K562 (cell line): ENCODE measurements at regions not wholly inside any gene's neighbourhood (a gene's known extent, or its start where the extent isn't known, plus 50 kb on each side); places are given as distances from the start of the nearest gene placed in this dataset.

Experiments used
- ATAC-seq: fragments of 200-7000 bp; cut with Tn5 transposase; 3 replicates; pipeline ENCODE4 v1.9.1; 2020; ENCODE audit warnings: moderate library complexity
- BruUV-seq: library from RNA; stranded (reverse); fragments of 400-500 nt; replicated peaks from 2 replicates; lab custom pipeline; 2021; lab: Mats Ljungman, UMichigan
- CTCF ChIA-PET: fragments of 300-600 bp; formaldehyde crosslinking; extraction: SDS; loops from one replicate; lab custom pipeline; 2021; ENCODE audit warnings: low intra/inter-chr PET ratio; lab: Yijun Ruan, JAX
- POLR2A ChIA-PET: fragments of 300-600, 350-650 bp; sonication (Branson Sonifier 250); formaldehyde crosslinking; extraction: SDS; loops from one replicate; lab custom pipeline; 2021; ENCODE audit warnings: antibody characterized with exemption, inconsistent platforms; lab: Yijun Ruan, JAX
- DNase-seq, 4 experiments: peaks; one replicate each; pipeline versions ENCODE4 v3.0.0 to v3.0.0-alpha.2; 2011 to 2018; ENCODE audit warnings: low spot score in 3 of 4, mixed read lengths in 3 of 4; ENCODE audit errors: extremely low read depth in 1 of 4
- FAIRE-seq: peaks from 2 replicates; lab custom pipeline; 2011; peaks lifted over from hg19 to GRCh38; lab: Jason Lieb, UNC
- H2AFZ ChIP-seq: 2 replicates; pipeline ENCODE4 v1.6.0; 2011; ENCODE audit warnings: low read depth, low read length, control low read depth, inconsistent platforms
- H3K27ac ChIP-seq: fragments of 200-600 bp; 3 replicates; pipeline ENCODE4 v1.8.0; 2011; ENCODE audit warnings: low read depth, mild to moderate bottlenecking, control low read depth, inconsistent platforms, low read length, moderate library complexity, mixed read lengths; ENCODE audit errors: extremely low read depth
- H3K27me3 ChIP-seq, 2 experiments: fragments of 300-600 bp in 1 of 2; 2 replicates in 1 of 2; 3 replicates in 1 of 2; pipeline versions ENCODE4 v1.6.0 to v1.8.0; 2011; ENCODE audit warnings: inconsistent platforms in 2 of 2, low read length in 2 of 2, mild to moderate bottlenecking in 1 of 2, mixed read lengths in 1 of 2, moderate library complexity in 1 of 2; ENCODE audit not compliant: control insufficient read depth in 2 of 2, insufficient read depth in 2 of 2
- H3K36me3 ChIP-seq: fragments of 300-600 bp; 3 replicates; pipeline ENCODE4 v1.8.0; 2011; ENCODE audit warnings: mild to moderate bottlenecking, low read length, inconsistent platforms; ENCODE audit not compliant: control insufficient read depth, insufficient read depth
- H3K4me1 ChIP-seq, 2 experiments: fragments of 200-600 bp in 1 of 2; replicated peaks in 1 of 2; 2 replicates in 1 of 2; 3 replicates in 1 of 2; pipeline versions ENCODE4 v1.5.1 to v1.8.0; 2011; ENCODE audit warnings: inconsistent platforms in 2 of 2, low read length in 2 of 2, mild to moderate bottlenecking in 1 of 2, mixed read lengths in 1 of 2, moderate library complexity in 1 of 2; ENCODE audit not compliant: control insufficient read depth in 2 of 2, insufficient read depth in 2 of 2
- H3K4me2 ChIP-seq: 2 replicates; pipeline ENCODE4 v1.6.1; 2011; ENCODE audit warnings: low read length, control low read depth, inconsistent platforms, mixed read lengths; ENCODE audit not compliant: insufficient read depth
- H3K4me3 ChIP-seq: fragments of 200-600 bp; sonication (generic), shearing (Covaris generic); 2 replicates; pipeline ENCODE4 v1.5.1; 2016; ENCODE audit warnings: control low read depth, inconsistent platforms
- H3K79me2 ChIP-seq: fragments of 200-600 bp; 3 replicates; pipeline ENCODE4 v1.8.0; 2011; ENCODE audit warnings: low read length, inconsistent platforms; ENCODE audit not compliant: control insufficient read depth, insufficient read depth
- H3K9ac ChIP-seq, 2 experiments: 2 replicates each; pipeline versions ENCODE4 v1.6.0 to v1.6.1; 2011; ENCODE audit warnings: low read depth in 2 of 2, low read length in 2 of 2, control low read depth in 1 of 2, inconsistent platforms in 1 of 2, mild to moderate bottlenecking in 1 of 2, mixed read lengths in 1 of 2; ENCODE audit not compliant: insufficient read depth in 1 of 2
- H3K9me1 ChIP-seq: one replicate; pipeline ENCODE4 v1.6.0; 2011; ENCODE audit warnings: inconsistent platforms, mild to moderate bottlenecking, low read length, moderate library complexity; ENCODE audit not compliant: control insufficient read depth, insufficient read depth
- H3K9me3 ChIP-seq: replicated peaks from 2 replicates; pipeline ENCODE4 v1.5.1; 2011; ENCODE audit warnings: low read depth, low read length, inconsistent platforms; ENCODE audit not compliant: control insufficient read depth, insufficient read depth
- H4K20me1 ChIP-seq: replicated peaks from 2 replicates; pipeline ENCODE4 v1.6.1; 2011; ENCODE audit warnings: low read length, inconsistent platforms, mixed read lengths; ENCODE audit not compliant: control insufficient read depth, insufficient read depth
- ELF2 ChIP-seq: fragments of 250-450 bp; sonication (Bioruptor Pico); IDR thresholded peaks from 2 replicates; pipeline ENCODE4 v1.5.0; 2021; ENCODE audit warnings: mild to moderate bottlenecking
- HEY1 ChIP-seq: fragments of 250-450 bp; sonication (Bioruptor Pico); IDR thresholded peaks from 2 replicates; pipeline ENCODE4 v1.5.0; 2020; ENCODE audit warnings: mild to moderate bottlenecking, moderate library complexity, borderline replicate concordance
- ILK ChIP-seq: fragments of 450-650 bp; IDR thresholded peaks from 2 replicates; pipeline ENCODE4 v1.6.1; 2016; ENCODE audit warnings: missing genetic modification characterization, low read depth, mild to moderate bottlenecking, missing compliant biosample characterization, moderate library complexity, borderline replicate concordance
- JUNB ChIP-seq: fragments of 450-650 bp; formaldehyde crosslinking; conservative IDR thresholded peaks from 2 replicates; pipeline ENCODE4 v1.4.0; 2020; ENCODE audit warnings: mild to moderate bottlenecking
- MEIS2 ChIP-seq: fragments of 450-650 bp; IDR thresholded peaks from 2 replicates; pipeline ENCODE4 v1.6.1; 2014; ENCODE audit warnings: mild to moderate bottlenecking; ENCODE audit not compliant: partially characterized antibody
- NCOA2 ChIP-seq, 2 experiments: fragments of 450-650 bp; IDR thresholded peaks; 2 replicates each; pipeline ENCODE4 v1.6.1; 2018; ENCODE audit warnings: mild to moderate bottlenecking in 2 of 2, moderate library complexity in 1 of 2; ENCODE audit not compliant: partially characterized antibody in 2 of 2
- NFIC ChIP-seq: fragments of 450-650 bp; IDR thresholded peaks from 2 replicates; pipeline ENCODE4 v1.6.1; 2017; ENCODE audit warnings: mild to moderate bottlenecking, inconsistent platforms
- RBM39 ChIP-seq: fragments of 200-400 bp; formaldehyde crosslinking; optimal IDR thresholded peaks from 2 replicates; pipeline ENCODE3; 2018; ENCODE audit warnings: low read depth, low read length
- SAFB ChIP-seq: fragments of 200-400 bp; formaldehyde crosslinking; IDR thresholded peaks from 2 replicates; pipeline ENCODE4 v1.6.1; 2017; ENCODE audit warnings: low read depth, low read length, borderline replicate concordance
- U2AF2 ChIP-seq: fragments of 200-400 bp; formaldehyde crosslinking; optimal IDR thresholded peaks from 2 replicates; pipeline ENCODE3; 2017; ENCODE audit warnings: low read depth, mild to moderate bottlenecking, low read length
- XRCC4 ChIP-seq: IDR thresholded peaks from one replicate; pipeline ENCODE4 v1.6.1; 2011; ENCODE audit not compliant: insufficient read depth, insufficient read length; ENCODE audit errors: extremely low read depth
- ZBTB8A ChIP-seq: fragments of 450-650 bp; IDR thresholded peaks from 2 replicates; pipeline ENCODE4 v1.6.1; 2018; ENCODE audit warnings: mild to moderate bottlenecking, moderate library complexity; ENCODE audit not compliant: partially characterized antibody
- ZNF146 ChIP-seq: IDR thresholded peaks from one replicate; pipeline ENCODE4 v1.6.1; 2018; ENCODE audit warnings: missing compliant biosample characterization; ENCODE audit not compliant: unreplicated experiment
- ZNF175 ChIP-seq: fragments of 200-800 bp; sonication (Bioruptor generic); IDR thresholded peaks from 2 replicates; pipeline ENCODE4 v1.6.1; 2016; ENCODE audit warnings: low read depth, mild to moderate bottlenecking, missing genetic modification characterization, missing compliant biosample characterization
- ZNF184 ChIP-seq: sonication (generic); formaldehyde crosslinking; IDR thresholded peaks from 2 replicates; pipeline ENCODE4 v1.5.0; 2020; ENCODE audit warnings: missing genetic modification reagents
- ZNF75A ChIP-seq: fragments of 450-650 bp; formaldehyde crosslinking; IDR thresholded peaks from 2 replicates; pipeline ENCODE4 v1.4.0; 2020; ENCODE audit warnings: mild to moderate bottlenecking
- WGBS: fragments of 100-300 bp; shearing (Covaris generic); methylation state at CpG from one replicate; pipeline ENCODE4 v1.1.6; 2016; ENCODE audit warnings: low coverage, mixed read lengths; ENCODE audit not compliant: insufficient coverage; ENCODE audit errors: missing lambda C conversion rate; 5-methylcytosine and 5-hydroxymethylcytosine counted together
- in situ Hi-C: fragments of 300-500 bp; cut with MboI; formaldehyde crosslinking; loops from 4 replicates; pipeline ENCODE4 v1.15.0; 2018; ENCODE audit warnings: inconsistent platforms, mixed read lengths
- intact Hi-C: fragments of 100-400 bp; cut with micrococcal nuclease; formaldehyde crosslinking; loops from 2 replicates; pipeline ENCODE4 v1.14.2; 2022
- TF ChIP-seq, protein P1 (sequence below): sonication (generic); formaldehyde crosslinking; IDR thresholded peaks from 2 replicates; pipeline ENCODE4 v1.8.0; 2022; ENCODE audit warnings: mild to moderate bottlenecking, missing genetic modification reagents

DNA sequence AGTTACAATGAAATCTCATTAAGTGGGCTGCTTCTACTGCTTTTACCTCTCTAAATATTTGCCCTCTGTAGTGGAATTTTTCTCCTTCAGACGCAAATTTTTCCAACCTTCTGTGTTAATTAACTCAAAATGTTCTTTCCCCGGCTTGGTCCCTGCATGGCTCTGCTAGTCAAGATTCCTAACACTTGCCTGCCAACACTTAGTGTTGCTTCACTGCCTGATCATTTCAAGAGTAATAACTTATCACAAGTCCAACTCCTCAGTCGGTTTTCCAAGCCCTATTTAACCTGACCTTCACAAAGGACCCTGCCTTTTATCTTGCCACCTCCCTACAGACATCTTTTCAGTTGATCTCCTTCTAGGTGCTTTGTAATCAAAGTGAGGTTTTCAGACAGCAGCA lies 142.7 kb downstream of the HRH4 start:
- in situ Hi-C loops (no loop called here), intact Hi-C loops (loop anchor here (5.0 to 10.0 kb wide), 3 partner anchors 58 to 1229 kb away; no protein-coding TSS in a partner anchor)
- no TSS peak for BruUV-seq
- DNase-seq (no peak), ATAC-seq (no peak), FAIRE-seq (no peak)
- H4K20me1 ChIP-seq, result no peaks in the 10 kb centered on the region
- H3K4me3 ChIP-seq, result no peak overlapping the region
- no peaks in the 10 kb centered on the region for H3K9me3 ChIP-seq
- ChIA-PET POLR2A (no interaction called here), CTCF (no interaction called here)
- no peaks in the 10 kb centered on the region for H3K27me3 ChIP-seq
- no peak overlapping the region for H3K27ac ChIP-seq
- H3K4me2 ChIP-seq, result no peak overlapping the region
- H3K9me1 ChIP-seq, result no peaks in the 10 kb centered on the region
- TF ChIP-seq RBM39 (no peak), ZNF146 (CRISPR knock-in tag) (no peak), HEY1 (CRISPR knock-in tag) (no peak), ZNF75A (no peak), ILK (tag) (no peak), NCOA2 (IDR thresholded peaks at IDR 0.05; ENCODE audit: partially characterized antibody in 2 of 2) (no peak), MEIS2 (no peak), U2AF2 (no peak), ZNF175 (CRISPR knock-in tag) (no peak), NFIC (no peak), SAFB (no peak), ZBTB8A (no peak), ZNF184 (CRISPR knock-in tag) (no peak), ELF2 (CRISPR knock-in tag) (no peak), XRCC4 (no peak), JUNB (no peak)
- TF ChIP-seq, protein P1, sequence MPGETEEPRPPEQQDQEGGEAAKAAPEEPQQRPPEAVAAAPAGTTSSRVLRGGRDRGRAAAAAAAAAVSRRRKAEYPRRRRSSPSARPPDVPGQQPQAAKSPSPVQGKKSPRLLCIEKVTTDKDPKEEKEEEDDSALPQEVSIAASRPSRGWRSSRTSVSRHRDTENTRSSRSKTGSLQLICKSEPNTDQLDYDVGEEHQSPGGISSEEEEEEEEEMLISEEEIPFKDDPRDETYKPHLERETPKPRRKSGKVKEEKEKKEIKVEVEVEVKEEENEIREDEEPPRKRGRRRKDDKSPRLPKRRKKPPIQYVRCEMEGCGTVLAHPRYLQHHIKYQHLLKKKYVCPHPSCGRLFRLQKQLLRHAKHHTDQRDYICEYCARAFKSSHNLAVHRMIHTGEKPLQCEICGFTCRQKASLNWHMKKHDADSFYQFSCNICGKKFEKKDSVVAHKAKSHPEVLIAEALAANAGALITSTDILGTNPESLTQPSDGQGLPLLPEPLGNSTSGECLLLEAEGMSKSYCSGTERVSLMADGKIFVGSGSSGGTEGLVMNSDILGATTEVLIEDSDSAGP (CRISPR knock-in tag), result no peak
- H3K36me3 ChIP-seq, result no peaks in the 10 kb centered on the region
- no peak overlapping the region for H2AFZ ChIP-seq
- 2% methylated on average over 3 of the region's 3 CpGs for WGBS
- H3K9ac ChIP-seq, result no peak overlapping the region
- H3K4me1 ChIP-seq, result no peaks in the 10 kb centered on the region
- H3K79me2 ChIP-seq, result no peaks in the 10 kb centered on the region
